ENCODE measurements at regions not wholly inside any gene's neighbourhood (a gene's known extent, or its start where the extent isn't known, plus 50 kb on each side); places are given as distances from the start of the nearest gene placed in this dataset.

GRCh38 chr7:55273186-55273980 is 91.8 kb upstream of the LANCL2 start:
- intact Hi-C loops (cut with DNase I), result no loop called here
- TF ChIP-seq CTCF (IDR thresholded peaks at IDR 0.05), result no peak
- no peaks in the 10 kb centered on the region for H3K36me3 ChIP-seq
- no peak overlapping the region for H3K27ac ChIP-seq
- no peaks in the 10 kb centered on the region for H3K4me1 ChIP-seq
- DNase-seq (ENCODE audit: low spot score in 2 of 2), result no peak
- no peak overlapping the region for H3K4me3 ChIP-seq
- no peaks in the 10 kb centered on the region for H3K27me3 ChIP-seq
- no peaks in the 10 kb centered on the region for H3K9me3 ChIP-seq

- no peaks in the 10 kb centered on the region for H3K27me3 ChIP-seq
- TF ChIP-seq CTCF (IDR thresholded peaks at IDR 0.05), result no peak
- intact Hi-C loops (cut with DNase I), result no loop called here
- DNase-seq (ENCODE audit: low spot score in 2 of 2), result no peak
- H3K36me3 ChIP-seq, result no peaks in the 10 kb centered on the region
- no peak overlapping the region for H3K27ac ChIP-seq
- no peak overlapping the region for H3K4me3 ChIP-seq
- no peaks in the 10 kb centered on the region for H3K9me3 ChIP-seq
- H3K4me1 ChIP-seq, result no peaks in the 10 kb centered on the region
Observed at GRCh38 chr7:55274156-55274555, 91.0 kb upstream of the LANCL2 start.

GRCh38 chr7:55275291-55276200 is 89.6 kb upstream of the LANCL2 start:
- TF ChIP-seq CTCF (IDR thresholded peaks at IDR 0.05), result no peak
- Histone ChIP-seq H3K9me3 (no peaks in the 10 kb centered on the region), H3K4me3 (no peak overlapping the region), H3K4me1 (no peaks in the 10 kb centered on the region), H3K36me3 (no peaks in the 10 kb centered on the region), H3K27me3 (no peaks in the 10 kb centered on the region), H3K27ac (no peak overlapping the region)
- no peak for DNase-seq (ENCODE audit: low spot score in 2 of 2)
- intact Hi-C loops (cut with DNase I), result no loop called here

- Histone ChIP-seq H3K4me3 (no peak overlapping the region), H3K27me3 (no peaks in the 10 kb centered on the region), H3K27ac (no peak overlapping the region), H3K9me3 (no peaks in the 10 kb centered on the region), H3K4me1 (no peaks in the 10 kb centered on the region), H3K36me3 (no peaks in the 10 kb centered on the region)
- DNase-seq (ENCODE audit: low spot score in 2 of 2), result no peak
- intact Hi-C loops (cut with DNase I), result no loop called here
- no peak for TF ChIP-seq CTCF (IDR thresholded peaks at IDR 0.05)
Observed at GRCh38 chr7:55276572-55277295, 88.4 kb upstream of the LANCL2 start.

- no peaks in the 10 kb centered on the region for H3K9me3 ChIP-seq
- no peak for TF ChIP-seq CTCF (IDR thresholded peaks at IDR 0.05)
- no peak for DNase-seq (ENCODE audit: low spot score in 2 of 2)
- no peaks in the 10 kb centered on the region for H3K27me3 ChIP-seq
- no peak overlapping the region for H3K4me3 ChIP-seq
- intact Hi-C loops (cut with DNase I), result no loop called here
- H3K36me3 ChIP-seq, result no peaks in the 10 kb centered on the region
- H3K27ac ChIP-seq, result no peak overlapping the region
- no peaks in the 10 kb centered on the region for H3K4me1 ChIP-seq
Observed at GRCh38 chr7:55277916-55278315, 87.2 kb upstream of the LANCL2 start.

Measured in ascending aorta (tissue), 2 donors.